Mesenchymal stem cell (in vitro differentiated cells and primary cell): ENCODE measurements at regions not wholly inside any gene's neighbourhood (a gene's known extent, or its start where the extent isn't known, plus 50 kb on each side); places are given as distances from the start of the nearest gene placed in this dataset.

Experiments used
- DNase-seq: peaks from one replicate; pipeline ENCODE4 v3.0.0-alpha.2; 2013
- H2AFZ ChIP-seq: one replicate; pipeline ENCODE4 v1.6.1; 2013; ENCODE audit warnings: low read depth, mild to moderate bottlenecking, control low read depth, inconsistent platforms, low read length, moderate library complexity
- H2AK5ac ChIP-seq: 2 replicates; pipeline ENCODE4 v1.6.1; 2013; ENCODE audit warnings: low read length, moderate library complexity, mild to moderate bottlenecking, inconsistent platforms; ENCODE audit not compliant: severe bottlenecking
- H2BK120ac ChIP-seq: one replicate; pipeline ENCODE4 v1.6.1; 2013; ENCODE audit warnings: low read depth, mild to moderate bottlenecking, inconsistent platforms, low read length, moderate library complexity
- H2BK12ac ChIP-seq, 2 experiments: one replicate each; pipeline ENCODE4 v1.6.1; 2013; ENCODE audit warnings: inconsistent platforms in 2 of 2, low read length in 2 of 2, mild to moderate bottlenecking in 2 of 2, moderate library complexity in 2 of 2, control low read depth in 1 of 2
- H2BK15ac ChIP-seq: one replicate; pipeline ENCODE4 v1.6.1; 2013; ENCODE audit warnings: mild to moderate bottlenecking, low read depth, inconsistent platforms; ENCODE audit not compliant: poor library complexity, severe bottlenecking
- H2BK5ac ChIP-seq: 2 replicates; pipeline ENCODE4 v1.6.1; 2013; ENCODE audit warnings: low read depth, mild to moderate bottlenecking, low read length, control low read depth, inconsistent platforms; ENCODE audit not compliant: poor library complexity, severe bottlenecking
- H3K14ac ChIP-seq, 2 experiments: one replicate each; pipeline ENCODE4 v1.6.1; 2013; ENCODE audit warnings: inconsistent platforms in 2 of 2, low read length in 2 of 2, control low read depth in 1 of 2, mild to moderate bottlenecking in 1 of 2, moderate library complexity in 1 of 2
- H3K18ac ChIP-seq, 2 experiments: one replicate each; pipeline ENCODE4 v1.6.1; 2013; ENCODE audit warnings: inconsistent platforms in 2 of 2, low read length in 2 of 2, control low read depth in 1 of 2, low read depth in 1 of 2, mild to moderate bottlenecking in 1 of 2
- H3K23ac ChIP-seq, 2 experiments: one replicate each; pipeline ENCODE4 v1.6.1; 2013; ENCODE audit warnings: inconsistent platforms in 2 of 2, low read length in 2 of 2, mild to moderate bottlenecking in 2 of 2, moderate library complexity in 2 of 2, control low read depth in 1 of 2
- H3K27ac ChIP-seq: 2 replicates; pipeline ENCODE4 v1.5.1; 2013; ENCODE audit warnings: mild to moderate bottlenecking, moderate library complexity, low read length, control low read depth, inconsistent platforms; ENCODE audit not compliant: poor library complexity, severe bottlenecking
- H3K27me3 ChIP-seq, 2 experiments: 2 replicates each; pipeline versions ENCODE4 v1.6.1 to v1.7.0; 2013; ENCODE audit warnings: low read length in 2 of 2, mild to moderate bottlenecking in 2 of 2, moderate library complexity in 2 of 2, control low read depth in 1 of 2, inconsistent platforms in 1 of 2; ENCODE audit not compliant: control insufficient read depth in 1 of 2, insufficient read depth in 1 of 2
- H3K36me3 ChIP-seq, 2 experiments: 2 replicates each; pipeline versions ENCODE4 v1.6.1 to v1.7.0; 2013; ENCODE audit warnings: low read length in 2 of 2, control low read depth in 1 of 2, inconsistent platforms in 1 of 2, low read depth in 1 of 2, mild to moderate bottlenecking in 1 of 2; ENCODE audit not compliant: insufficient read depth in 2 of 2, control insufficient read depth in 1 of 2
- H3K4ac ChIP-seq, 2 experiments: one replicate each; pipeline ENCODE4 v1.6.1; 2013; ENCODE audit warnings: inconsistent platforms in 2 of 2, low read length in 2 of 2, mild to moderate bottlenecking in 2 of 2, moderate library complexity in 2 of 2, control low read depth in 1 of 2, low read depth in 1 of 2
- H3K4me1 ChIP-seq: 2 replicates; pipeline ENCODE4 v1.6.1; 2013; ENCODE audit warnings: low read depth, low read length, control low read depth; ENCODE audit not compliant: control insufficient read depth, insufficient read depth
- H3K4me2 ChIP-seq: 2 replicates; pipeline ENCODE4 v1.6.1; 2013; ENCODE audit warnings: low read length, mild to moderate bottlenecking, inconsistent platforms; ENCODE audit not compliant: poor library complexity, severe bottlenecking
- H3K4me3 ChIP-seq, 2 experiments: 2 replicates each; pipeline versions ENCODE4 v1.5.1 to v1.7.0; 2013; ENCODE audit warnings: low read length in 2 of 2, mild to moderate bottlenecking in 2 of 2, control low read depth in 1 of 2, low read depth in 1 of 2; ENCODE audit not compliant: insufficient read depth in 1 of 2
- H3K79me1 ChIP-seq: replicated peaks from 2 replicates; pipeline ENCODE4 v1.6.1; 2013; ENCODE audit warnings: mild to moderate bottlenecking, control low read depth, low read length, inconsistent platforms; ENCODE audit not compliant: poor library complexity, severe bottlenecking
- H3K9ac ChIP-seq: 2 replicates; pipeline ENCODE4 v1.7.0; 2013; ENCODE audit warnings: mild to moderate bottlenecking, low read length, moderate library complexity
- H3K9me3 ChIP-seq: 2 replicates; pipeline ENCODE4 v1.7.0; 2013; ENCODE audit warnings: mild to moderate bottlenecking, low read length; ENCODE audit not compliant: control insufficient read depth
- H4K8ac ChIP-seq: one replicate; pipeline ENCODE4 v1.6.1; 2013; ENCODE audit warnings: inconsistent platforms, mild to moderate bottlenecking, low read length, moderate library complexity
- H4K91ac ChIP-seq: one replicate; pipeline ENCODE4 v1.6.1; 2013; ENCODE audit warnings: mild to moderate bottlenecking, low read length, inconsistent platforms
- WGBS: methylation state at CpG from one replicate; pipeline ENCODE4 v1.1.7; 2013; ENCODE audit warnings: mixed read lengths; 5-methylcytosine and 5-hydroxymethylcytosine counted together

DNA sequence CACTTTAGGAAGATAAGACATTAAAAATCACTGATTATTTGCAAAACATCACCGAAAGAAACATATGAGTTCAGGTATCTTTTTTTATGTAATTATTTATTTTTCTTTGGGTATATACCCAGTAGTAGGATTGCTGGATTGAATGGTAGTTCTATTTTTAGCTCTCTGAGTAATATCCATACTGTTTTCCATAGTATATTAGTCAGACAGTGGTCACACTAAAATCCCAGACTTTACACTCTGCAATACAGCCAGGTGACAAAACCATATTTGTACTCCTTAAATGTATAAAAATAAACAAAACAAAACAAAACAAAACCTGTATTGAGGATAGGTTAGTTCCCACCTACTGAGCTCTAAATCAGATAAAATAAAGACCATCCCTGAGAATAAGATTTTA lies 1024.3 kb upstream of the EYS start:
- Histone ChIP-seq H4K91ac (no peak overlapping the region), H3K4ac (no peak overlapping the region), H2AFZ (no peak overlapping the region), H2BK12ac (no peak overlapping the region), H3K18ac (no peak overlapping the region), H2BK15ac (no peak overlapping the region), H3K36me3 (no peaks in the 10 kb centered on the region), H3K79me1 (no peaks in the 10 kb centered on the region), H3K4me2 (no peak overlapping the region), H3K27me3 (no peaks in the 10 kb centered on the region), H2AK5ac (no peak overlapping the region), H3K9me3 (peaks cover 3% of the 10 kb centered on the region), H3K27ac (no peak overlapping the region), H3K4me1 (no peaks in the 10 kb centered on the region), H2BK120ac (no peak overlapping the region), H3K4me3 (no peak overlapping the region), H3K23ac (no peak overlapping the region), H2BK5ac (no peak overlapping the region), H3K14ac (no peak overlapping the region), H3K9ac (no peak overlapping the region), H4K8ac (no peak overlapping the region)
- peak; percentile 46 for DNase-seq
- WGBS = no CpG with 5 or more reads among the region's 1 CpG

GRCh38 chr6:66725670-66726069 lies 1018.6 kb upstream of the EYS start:
- Histone ChIP-seq H3K18ac (no peak overlapping the region), H3K14ac (no peak overlapping the region), H3K4ac (no peak overlapping the region), H2BK120ac (no peak overlapping the region), H3K9ac (no peak overlapping the region), H2BK12ac (no peak overlapping the region), H2BK15ac (no peak overlapping the region), H3K27ac (no peak overlapping the region), H3K4me1 (no peaks in the 10 kb centered on the region), H3K23ac (no peak overlapping the region), H4K8ac (no peak overlapping the region), H3K4me2 (no peak overlapping the region), H3K79me1 (no peaks in the 10 kb centered on the region), H3K27me3 (no peaks in the 10 kb centered on the region), H3K9me3 (peaks cover 3% of the 10 kb centered on the region), H3K36me3 (no peaks in the 10 kb centered on the region), H3K4me3 (no peak overlapping the region), H2AK5ac (no peak overlapping the region), H2AFZ (no peak overlapping the region), H2BK5ac (no peak overlapping the region), H4K91ac (no peak overlapping the region)
- WGBS = 100% methylated on average over 1 of the region's 3 CpGs
- no peak for DNase-seq

DNA sequence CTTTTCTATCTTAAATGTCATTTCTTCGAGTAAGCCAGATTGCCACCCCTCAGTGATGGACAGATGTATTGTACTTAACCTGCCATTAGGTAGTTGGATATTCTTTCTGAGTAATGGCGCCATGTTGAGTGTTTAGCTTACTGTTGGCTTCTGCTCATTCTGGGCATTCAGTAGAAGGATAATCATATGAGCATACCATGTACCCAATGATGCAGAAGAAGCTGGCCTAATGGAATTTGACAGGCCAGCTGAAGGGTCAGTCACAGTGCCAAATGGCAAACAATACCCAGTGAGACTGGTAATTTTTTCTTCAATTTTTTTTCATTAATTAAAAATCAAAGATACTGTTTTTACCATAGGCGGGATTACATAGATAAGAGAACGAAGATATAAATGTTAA lies 1010.8 kb upstream of the EYS start:
- no peak overlapping the region for H2AFZ ChIP-seq
- no peak overlapping the region for H2BK15ac ChIP-seq

GRCh38 chr6:66699385-66699784 lies 992.4 kb upstream of the EYS start:
- H2BK120ac ChIP-seq = no peak overlapping the region
- H3K18ac ChIP-seq = no peak overlapping the region
- H3K4me2 ChIP-seq = no peak overlapping the region
- H3K14ac ChIP-seq = no peak overlapping the region
- H3K4ac ChIP-seq = no peak overlapping the region
- DNase-seq = no peak
- no peak overlapping the region for H2BK15ac ChIP-seq
- H3K9ac ChIP-seq = no peak overlapping the region
- no CpG with 5 or more reads among the region's 1 CpG for WGBS
- no peak overlapping the region for H4K8ac ChIP-seq
- H4K91ac ChIP-seq = no peak overlapping the region
- peaks cover 3% of the 10 kb centered on the region for H3K9me3 ChIP-seq
- H2AK5ac ChIP-seq = no peak overlapping the region
- no peak overlapping the region for H3K23ac ChIP-seq
- no peak overlapping the region for H2AFZ ChIP-seq
- no peaks in the 10 kb centered on the region for H3K4me1 ChIP-seq
- H3K36me3 ChIP-seq = no peaks in the 10 kb centered on the region
- H3K27me3 ChIP-seq = no peaks in the 10 kb centered on the region
- H2BK5ac ChIP-seq = no peak overlapping the region
- H3K4me3 ChIP-seq = no peak overlapping the region
- no peak overlapping the region for H3K27ac ChIP-seq
- H2BK12ac ChIP-seq = no peak overlapping the region
- no peaks in the 10 kb centered on the region for H3K79me1 ChIP-seq

More for the DNA sequence above, 1010.8 kb upstream of the EYS start:
- Histone ChIP-seq H3K14ac (no peak overlapping the region), H3K4me3 (no peak overlapping the region), H3K4ac (no peak overlapping the region), H4K91ac (no peak overlapping the region), H3K23ac (no peak overlapping the region), H3K4me2 (no peak overlapping the region), H3K79me1 (no peaks in the 10 kb centered on the region), H3K4me1 (no peaks in the 10 kb centered on the region), H4K8ac (no peak overlapping the region), H3K27ac (no peak overlapping the region), H2BK5ac (no peak overlapping the region), H2BK120ac (no peak overlapping the region), H2AK5ac (no peak overlapping the region), H3K9ac (no peak overlapping the region), H3K27me3 (no peaks in the 10 kb centered on the region), H3K36me3 (no peaks in the 10 kb centered on the region), H2BK12ac (no peak overlapping the region), H3K9me3 (no peaks in the 10 kb centered on the region), H3K18ac (no peak overlapping the region)
- WGBS = 91% methylated on average over 2 of the region's 4 CpGs
- no peak for DNase-seq
